Smooth muscle cell (in vitro differentiated cells): ENCODE measurements at regions not wholly inside any gene's neighbourhood (a gene's known extent, or its start where the extent isn't known, plus 50 kb on each side); places are given as distances from the start of the nearest gene placed in this dataset.
A peak's percentile ranks its signal among the peaks of the same experiment; 100 is the strongest.

Source experiments
- DNase-seq: peaks from one replicate; lab custom pipeline; 2025; ENCODE audit not compliant: unreplicated experiment; lab: John Stamatoyannopoulos, UW
- H2AFZ ChIP-seq: fragments of 200-600 bp; sonication (generic); 2 replicates; pipeline ENCODE4 v1.6.0; 2016; ENCODE audit warnings: antibody characterized with exemption, low read depth, mild to moderate bottlenecking
- H3F3A ChIP-seq: fragments of 200-600 bp; sonication (generic); 2 replicates; pipeline ENCODE4 v1.6.0; 2017; ENCODE audit warnings: antibody characterized with exemption, low read depth
- H3K27ac ChIP-seq: fragments of 200-600 bp; sonication (generic); 2 replicates; pipeline ENCODE4 v1.5.1; 2016; ENCODE audit warnings: low read depth, mild to moderate bottlenecking
- H3K27me3 ChIP-seq: fragments of 200-600 bp; sonication (generic); 2 replicates; pipeline ENCODE4 v1.6.1; 2016; ENCODE audit warnings: low read depth, mild to moderate bottlenecking
- H3K36me3 ChIP-seq: fragments of 200-600 bp; sonication (generic); 2 replicates; pipeline ENCODE4 v1.5.1; 2016; ENCODE audit warnings: low read depth
- H3K4me1 ChIP-seq: fragments of 200-600 bp; sonication (generic); 2 replicates; pipeline ENCODE4 v1.5.1; 2016; ENCODE audit warnings: low read depth
- H3K4me2 ChIP-seq: fragments of 200-600 bp; sonication (generic); 2 replicates; pipeline ENCODE4 v1.6.0; 2016; ENCODE audit warnings: mild to moderate bottlenecking
- H3K4me3 ChIP-seq: fragments of 200-600 bp; sonication (generic); 2 replicates; pipeline ENCODE4 v1.5.1; 2016; ENCODE audit warnings: mild to moderate bottlenecking
- H3K79me2 ChIP-seq: fragments of 200-600 bp; sonication (generic); 2 replicates; pipeline ENCODE4 v1.6.0; 2016; ENCODE audit warnings: low read depth, mild to moderate bottlenecking
- H3K9ac ChIP-seq: fragments of 200-600 bp; sonication (generic); 2 replicates; pipeline ENCODE4 v1.6.0; 2016; ENCODE audit warnings: low read depth
- H3K9me3 ChIP-seq: fragments of 200-600 bp; sonication (generic); replicated peaks from 2 replicates; pipeline ENCODE4 v1.5.1; 2016; ENCODE audit warnings: low read depth
- H4K20me1 ChIP-seq: fragments of 200-600 bp; sonication (generic); 2 replicates; pipeline ENCODE4 v1.6.0; 2016; ENCODE audit warnings: low read depth
- WGBS: methylation state at CpG from one replicate; pipeline ENCODE4 v1.1.7; 2016; ENCODE audit warnings: low lambda C conversion rate; 5-methylcytosine and 5-hydroxymethylcytosine counted together
- TF ChIP-seq, protein P1 (sequence below): fragments of 200-600 bp; sonication (generic); IDR thresholded peaks from 2 replicates; pipeline ENCODE4 v1.5.1; 2017; ENCODE audit warnings: borderline replicate concordance, mild to moderate bottlenecking, antibody characterized with exemption; ENCODE audit not compliant: insufficient read depth, poor library complexity, severe bottlenecking

DNA sequence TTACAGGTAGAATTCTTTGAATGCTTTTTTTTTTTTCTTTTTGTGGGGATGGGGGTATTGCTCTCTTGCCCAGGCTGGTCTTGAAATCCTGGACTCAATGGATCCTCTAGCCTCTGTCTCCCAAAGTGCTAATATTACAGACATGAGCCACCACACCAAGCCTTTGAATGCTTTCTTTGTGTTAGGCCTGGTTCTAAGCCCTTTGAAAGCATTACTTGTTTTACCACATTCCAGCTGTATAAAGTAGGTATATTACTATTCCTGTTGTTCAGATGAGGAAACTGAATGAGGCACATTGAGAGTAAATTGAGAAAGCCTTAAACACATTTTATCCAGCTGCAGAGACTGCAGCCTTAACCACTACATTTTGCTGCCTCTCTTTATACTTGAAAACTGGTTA lies 841.8 kb upstream of the ADGRL4 start:
- H3K27me3 ChIP-seq, result no peaks in the 10 kb centered on the region
- peak overlapping the region; percentile 54 for H2AFZ ChIP-seq
- no peak overlapping the region for H3K9ac ChIP-seq
- H3K36me3 ChIP-seq, result no peaks in the 10 kb centered on the region
- H3K4me3 ChIP-seq, result no peak overlapping the region
- H3K4me1 ChIP-seq, result no peaks in the 10 kb centered on the region
- no peaks in the 10 kb centered on the region for H4K20me1 ChIP-seq
- H3F3A ChIP-seq, result no peaks in the 10 kb centered on the region
- TF ChIP-seq, protein P1, sequence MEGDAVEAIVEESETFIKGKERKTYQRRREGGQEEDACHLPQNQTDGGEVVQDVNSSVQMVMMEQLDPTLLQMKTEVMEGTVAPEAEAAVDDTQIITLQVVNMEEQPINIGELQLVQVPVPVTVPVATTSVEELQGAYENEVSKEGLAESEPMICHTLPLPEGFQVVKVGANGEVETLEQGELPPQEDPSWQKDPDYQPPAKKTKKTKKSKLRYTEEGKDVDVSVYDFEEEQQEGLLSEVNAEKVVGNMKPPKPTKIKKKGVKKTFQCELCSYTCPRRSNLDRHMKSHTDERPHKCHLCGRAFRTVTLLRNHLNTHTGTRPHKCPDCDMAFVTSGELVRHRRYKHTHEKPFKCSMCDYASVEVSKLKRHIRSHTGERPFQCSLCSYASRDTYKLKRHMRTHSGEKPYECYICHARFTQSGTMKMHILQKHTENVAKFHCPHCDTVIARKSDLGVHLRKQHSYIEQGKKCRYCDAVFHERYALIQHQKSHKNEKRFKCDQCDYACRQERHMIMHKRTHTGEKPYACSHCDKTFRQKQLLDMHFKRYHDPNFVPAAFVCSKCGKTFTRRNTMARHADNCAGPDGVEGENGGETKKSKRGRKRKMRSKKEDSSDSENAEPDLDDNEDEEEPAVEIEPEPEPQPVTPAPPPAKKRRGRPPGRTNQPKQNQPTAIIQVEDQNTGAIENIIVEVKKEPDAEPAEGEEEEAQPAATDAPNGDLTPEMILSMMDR, result no peak
- DNase-seq, result no peak
- H3K4me2 ChIP-seq, result no peak overlapping the region
- H3K27ac ChIP-seq, result peak overlapping the region; percentile 70
- no peaks in the 10 kb centered on the region for H3K9me3 ChIP-seq
- H3K79me2 ChIP-seq, result no peaks in the 10 kb centered on the region

- DNase-seq, result no peak
- TF ChIP-seq, protein P1, result no peak
Measured at GRCh38 chr1:79847700-79848099, 841.2 kb upstream of the ADGRL4 start.

GRCh38 chr1:79845936-79846335 lies 839.4 kb upstream of the ADGRL4 start:
- no peaks in the 10 kb centered on the region for H3K27me3 ChIP-seq
- no peaks in the 10 kb centered on the region for H3K36me3 ChIP-seq
- no peaks in the 10 kb centered on the region for H3F3A ChIP-seq
- WGBS, result 41% methylated on average over 1 of the region's 1 CpG
- no peak overlapping the region for H3K4me2 ChIP-seq
- no peak overlapping the region for H3K27ac ChIP-seq
- H3K9me3 ChIP-seq, result no peaks in the 10 kb centered on the region
- no peak for DNase-seq
- no peaks in the 10 kb centered on the region for H3K79me2 ChIP-seq
- no peaks in the 10 kb centered on the region for H3K4me1 ChIP-seq
- H2AFZ ChIP-seq, result no peak overlapping the region
- no peaks in the 10 kb centered on the region for H4K20me1 ChIP-seq
- no peak overlapping the region for H3K9ac ChIP-seq
- TF ChIP-seq, protein P1, result no peak
- H3K4me3 ChIP-seq, result no peak overlapping the region

More at GRCh38 chr1:79847700-79848099, 841.2 kb upstream of the ADGRL4 start:
- Histone ChIP-seq H3K9me3 (no peaks in the 10 kb centered on the region), H3K4me2 (no peak overlapping the region), H3K4me3 (no peak overlapping the region), H3K9ac (no peak overlapping the region), H3F3A (no peaks in the 10 kb centered on the region), H3K4me1 (no peaks in the 10 kb centered on the region), H3K36me3 (no peaks in the 10 kb centered on the region), H2AFZ (no peak overlapping the region), H4K20me1 (no peaks in the 10 kb centered on the region), H3K27ac (peak overlapping the region; percentile 70), H3K79me2 (no peaks in the 10 kb centered on the region), H3K27me3 (no peaks in the 10 kb centered on the region)
- 75% methylated on average over 5 of the region's 5 CpGs for WGBS

DNA sequence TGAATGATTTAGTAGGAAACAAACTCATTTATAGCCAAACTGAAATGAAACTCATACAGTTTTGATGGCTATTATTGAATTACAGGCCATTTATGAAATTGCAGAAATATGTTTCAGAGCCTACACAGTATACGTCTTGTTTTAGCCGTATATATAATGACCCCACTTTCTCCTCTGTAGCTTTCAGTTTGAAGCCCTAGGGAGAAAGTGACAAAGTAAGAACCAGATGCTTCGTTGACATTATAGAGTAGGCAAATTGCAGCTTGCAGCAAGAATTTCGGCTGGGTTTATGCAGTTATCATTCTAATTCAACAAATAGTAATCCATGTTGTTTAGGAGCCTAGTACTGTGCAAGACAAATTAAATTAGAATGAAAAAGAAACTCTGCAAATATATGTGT lies 836.3 kb upstream of the ADGRL4 start:
- TF ChIP-seq, protein P1, result no peak
- no peaks in the 10 kb centered on the region for H3K79me2 ChIP-seq

More for the DNA sequence above, 836.3 kb upstream of the ADGRL4 start:
- no peaks in the 10 kb centered on the region for H4K20me1 ChIP-seq
- peak overlapping the region; percentile 0 for H2AFZ ChIP-seq
- H3K4me2 ChIP-seq, result no peak overlapping the region
- WGBS, result 78% methylated on average over 4 of the region's 4 CpGs
- no peaks in the 10 kb centered on the region for H3K36me3 ChIP-seq
- no peak overlapping the region for H3K27ac ChIP-seq
- H3K9ac ChIP-seq, result no peak overlapping the region
- H3K4me1 ChIP-seq, result no peaks in the 10 kb centered on the region
- no peak for DNase-seq
- H3K4me3 ChIP-seq, result no peak overlapping the region
- no peaks in the 10 kb centered on the region for H3K27me3 ChIP-seq
- no peaks in the 10 kb centered on the region for H3F3A ChIP-seq
- no peaks in the 10 kb centered on the region for H3K9me3 ChIP-seq
